Transverse colon (tissue), 3 donors: ENCODE measurements at regions not wholly inside any gene's neighbourhood (a gene's known extent, or its start where the extent isn't known, plus 50 kb on each side); places are given as distances from the start of the nearest gene placed in this dataset.

Experiments used
- CTCF ChIP-seq, 5 experiments: fragments of 200-600 bp in 3 of 5; fragments of 450-650 bp in 2 of 5; sonication (generic) in 3 of 5; IDR thresholded peaks; 1 replicate in 2 of 5; 2 replicates in 3 of 5; pipeline ENCODE4 v1.5.1; 2016 to 2017; ENCODE audit warnings: antibody characterized with exemption in 5 of 5, inconsistent platforms in 3 of 5, mild to moderate bottlenecking in 2 of 5, moderate library complexity in 1 of 5
- POLR2A ChIP-seq: fragments of 450-650 bp; IDR thresholded peaks from one replicate; pipeline ENCODE4 v1.6.1; 2016; ENCODE audit warnings: antibody characterized with exemption, mild to moderate bottlenecking, moderate library complexity

GRCh38 chr12:24389394-24389793, 439.9 kb upstream of the SOX5 start:
- TF ChIP-seq CTCF (IDR thresholded peaks at IDR 0.05) (no peak), POLR2A (no peak)
